ENCODE measurements at regions not wholly inside any gene's neighbourhood (a gene's known extent, or its start where the extent isn't known, plus 50 kb on each side); places are given as distances from the start of the nearest gene placed in this dataset.

DNA sequence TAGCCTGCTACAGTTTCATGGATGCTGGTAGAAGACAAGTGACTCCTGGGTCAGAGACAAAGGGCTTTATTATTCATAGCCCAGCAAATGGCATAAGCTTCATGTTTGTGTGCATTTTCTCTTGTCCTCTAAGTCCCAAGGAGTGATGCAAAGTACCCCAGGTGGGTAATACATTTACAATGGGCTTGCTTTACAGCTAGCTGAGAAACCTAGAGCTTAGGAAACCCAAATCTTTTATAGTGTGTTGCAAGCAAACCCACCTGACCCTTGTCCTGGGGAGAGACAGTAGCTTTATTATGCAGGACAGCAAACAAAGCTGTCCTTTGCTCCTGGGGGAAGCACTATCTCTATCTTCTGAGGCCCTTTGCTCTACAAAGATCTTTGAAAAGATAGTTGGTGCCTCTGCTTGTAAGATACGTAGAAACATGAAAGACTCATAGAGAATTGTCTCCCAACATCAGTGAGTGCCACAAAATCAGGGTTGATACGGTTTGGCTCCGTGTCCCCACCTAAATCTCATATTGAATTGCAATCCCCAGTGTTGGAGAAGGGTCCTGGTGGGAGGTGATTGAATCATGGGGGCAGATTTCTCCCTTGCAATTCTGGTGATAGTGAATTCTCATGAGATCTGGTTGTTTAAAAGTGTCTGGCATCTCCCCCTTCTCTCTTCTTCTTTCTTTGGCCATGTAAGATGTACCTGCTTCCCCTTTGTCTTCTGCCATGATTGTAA, 315.8 kb upstream of the USP24 start (continued):
- TF ChIP-seq TMF1 (CRISPR knock-in tag; IDR thresholded peaks at IDR 0.05; ENCODE audit: low read depth) (no peak), RORA (CRISPR knock-in tag; IDR thresholded peaks at IDR 0.05) (no peak), SYNCRIP (IDR thresholded peaks at IDR 0.05; ENCODE audit: insufficient read depth, low read depth, low read length) (no peak), HIC2 (CRISPR knock-in tag; IDR thresholded peaks at IDR 0.05; ENCODE audit: low read depth) (0 out of 2 replicates have a peak, but pooled peaks have one; percentile 31), ZNF451 (CRISPR knock-in tag; IDR thresholded peaks at IDR 0.05) (no peak), XRCC5 (optimal IDR thresholded peaks at IDR 0.05; ENCODE audit: low read length) (no peak), ATM (IDR thresholded peaks at IDR 0.05; ENCODE audit: borderline replicate concordance) (no peak), TBX2 (CRISPR knock-in tag; IDR thresholded peaks at IDR 0.05; ENCODE audit: borderline replicate concordance) (peak; percentile 77), ZNF225 (CRISPR knock-in tag; IDR thresholded peaks at IDR 0.05) (no peak), ZNF136 (CRISPR knock-in tag; IDR thresholded peaks at IDR 0.05; ENCODE audit: low read depth) (no peak), DMAP1 (CRISPR knock-in tag; IDR thresholded peaks at IDR 0.05) (no peak), CBX2 (IDR thresholded peaks at IDR 0.05; ENCODE audit: low read depth, low read length) (no peak), CBX2 (CRISPR knock-in tag; IDR thresholded peaks at IDR 0.05; ENCODE audit: low read depth) (no peak), ZBTB20 (CRISPR knock-in tag; IDR thresholded peaks at IDR 0.05; ENCODE audit: borderline replicate concordance, low read depth) (peak; percentile 47; the same call in 1 of the 2 replicates), ZBTB38 (CRISPR knock-in tag; IDR thresholded peaks at IDR 0.05) (no peak), ZNF773 (CRISPR knock-in tag; IDR thresholded peaks at IDR 0.05; ENCODE audit: borderline replicate concordance) (no peak), ZNF253 (CRISPR knock-in tag; IDR thresholded peaks at IDR 0.05; ENCODE audit: borderline replicate concordance) (no peak), ZC3H13 (CRISPR knock-in tag; IDR thresholded peaks at IDR 0.05) (no peak)
- TF ChIP-seq, protein P1, sequence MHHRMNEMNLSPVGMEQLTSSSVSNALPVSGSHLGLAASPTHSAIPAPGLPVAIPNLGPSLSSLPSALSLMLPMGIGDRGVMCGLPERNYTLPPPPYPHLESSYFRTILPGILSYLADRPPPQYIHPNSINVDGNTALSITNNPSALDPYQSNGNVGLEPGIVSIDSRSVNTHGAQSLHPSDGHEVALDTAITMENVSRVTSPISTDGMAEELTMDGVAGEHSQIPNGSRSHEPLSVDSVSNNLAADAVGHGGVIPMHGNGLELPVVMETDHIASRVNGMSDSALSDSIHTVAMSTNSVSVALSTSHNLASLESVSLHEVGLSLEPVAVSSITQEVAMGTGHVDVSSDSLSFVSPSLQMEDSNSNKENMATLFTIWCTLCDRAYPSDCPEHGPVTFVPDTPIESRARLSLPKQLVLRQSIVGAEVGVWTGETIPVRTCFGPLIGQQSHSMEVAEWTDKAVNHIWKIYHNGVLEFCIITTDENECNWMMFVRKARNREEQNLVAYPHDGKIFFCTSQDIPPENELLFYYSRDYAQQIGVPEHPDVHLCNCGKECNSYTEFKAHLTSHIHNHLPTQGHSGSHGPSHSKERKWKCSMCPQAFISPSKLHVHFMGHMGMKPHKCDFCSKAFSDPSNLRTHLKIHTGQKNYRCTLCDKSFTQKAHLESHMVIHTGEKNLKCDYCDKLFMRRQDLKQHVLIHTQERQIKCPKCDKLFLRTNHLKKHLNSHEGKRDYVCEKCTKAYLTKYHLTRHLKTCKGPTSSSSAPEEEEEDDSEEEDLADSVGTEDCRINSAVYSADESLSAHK (CRISPR knock-in tag; IDR thresholded peaks at IDR 0.05; ENCODE audit: borderline replicate concordance), result no peak
- TF ChIP-seq, protein P2, sequence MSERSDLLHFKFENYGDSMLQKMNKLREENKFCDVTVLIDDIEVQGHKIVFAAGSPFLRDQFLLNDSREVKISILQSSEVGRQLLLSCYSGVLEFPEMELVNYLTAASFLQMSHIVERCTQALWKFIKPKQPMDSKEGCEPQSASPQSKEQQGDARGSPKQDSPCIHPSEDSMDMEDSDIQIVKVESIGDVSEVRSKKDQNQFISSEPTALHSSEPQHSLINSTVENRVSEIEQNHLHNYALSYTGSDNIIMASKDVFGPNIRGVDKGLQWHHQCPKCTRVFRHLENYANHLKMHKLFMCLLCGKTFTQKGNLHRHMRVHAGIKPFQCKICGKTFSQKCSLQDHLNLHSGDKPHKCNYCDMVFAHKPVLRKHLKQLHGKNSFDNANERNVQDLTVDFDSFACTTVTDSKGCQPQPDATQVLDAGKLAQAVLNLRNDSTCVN (CRISPR knock-in tag; IDR thresholded peaks at IDR 0.05; ENCODE audit: borderline replicate concordance), result no peak
- TF ChIP-seq, protein P3, sequence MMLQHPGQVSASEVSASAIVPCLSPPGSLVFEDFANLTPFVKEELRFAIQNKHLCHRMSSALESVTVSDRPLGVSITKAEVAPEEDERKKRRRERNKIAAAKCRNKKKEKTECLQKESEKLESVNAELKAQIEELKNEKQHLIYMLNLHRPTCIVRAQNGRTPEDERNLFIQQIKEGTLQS (CRISPR knock-in tag; IDR thresholded peaks at IDR 0.05), result no peak
- TF ChIP-seq, protein P4, sequence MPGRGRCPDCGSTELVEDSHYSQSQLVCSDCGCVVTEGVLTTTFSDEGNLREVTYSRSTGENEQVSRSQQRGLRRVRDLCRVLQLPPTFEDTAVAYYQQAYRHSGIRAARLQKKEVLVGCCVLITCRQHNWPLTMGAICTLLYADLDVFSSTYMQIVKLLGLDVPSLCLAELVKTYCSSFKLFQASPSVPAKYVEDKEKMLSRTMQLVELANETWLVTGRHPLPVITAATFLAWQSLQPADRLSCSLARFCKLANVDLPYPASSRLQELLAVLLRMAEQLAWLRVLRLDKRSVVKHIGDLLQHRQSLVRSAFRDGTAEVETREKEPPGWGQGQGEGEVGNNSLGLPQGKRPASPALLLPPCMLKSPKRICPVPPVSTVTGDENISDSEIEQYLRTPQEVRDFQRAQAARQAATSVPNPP (CRISPR knock-in tag; IDR thresholded peaks at IDR 0.05), result no peak
- TF ChIP-seq, protein P5, sequence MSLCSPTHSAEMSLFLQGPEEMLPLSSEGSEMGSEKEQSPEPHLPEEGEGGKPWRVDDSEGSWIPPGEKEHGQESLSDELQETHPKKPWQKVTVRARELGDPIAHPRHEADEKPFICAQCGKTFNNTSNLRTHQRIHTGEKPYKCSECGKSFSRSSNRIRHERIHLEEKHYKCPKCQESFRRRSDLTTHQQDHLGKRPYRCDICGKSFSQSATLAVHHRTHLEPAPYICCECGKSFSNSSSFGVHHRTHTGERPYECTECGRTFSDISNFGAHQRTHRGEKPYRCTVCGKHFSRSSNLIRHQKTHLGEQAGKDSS (CRISPR knock-in tag; IDR thresholded peaks at IDR 0.05; ENCODE audit: borderline replicate concordance, low read depth), result no peak
